Osteoblast (primary cell): ENCODE measurements at regions not wholly inside any gene's neighbourhood (a gene's known extent, or its start where the extent isn't known, plus 50 kb on each side); places are given as distances from the start of the nearest gene placed in this dataset.

ENCODE experiments used
- DNase-seq: peaks from one replicate; pipeline ENCODE4 v3.0.0; 2011; ENCODE audit warnings: low spot score, mixed read lengths; ENCODE audit not compliant: insufficient read length; ENCODE audit errors: missing footprints
- H2AFZ ChIP-seq: 2 replicates; pipeline ENCODE4 v1.6.0; 2011; ENCODE audit warnings: mild to moderate bottlenecking, low read length
- H3K27ac ChIP-seq: 2 replicates; pipeline ENCODE4 v1.5.1; 2011; ENCODE audit warnings: mild to moderate bottlenecking, low read depth, low read length, moderate library complexity
- H3K27me3 ChIP-seq: 2 replicates; pipeline ENCODE4 v1.6.0; 2012; ENCODE audit warnings: mild to moderate bottlenecking, control low read depth, inconsistent platforms, low read length, moderate library complexity; ENCODE audit not compliant: insufficient read depth
- H3K36me3 ChIP-seq: 2 replicates; pipeline ENCODE4 v1.5.1; 2011; ENCODE audit warnings: mild to moderate bottlenecking, low read length, control low read depth, moderate library complexity; ENCODE audit not compliant: insufficient read depth
- H3K4me1 ChIP-seq: 2 replicates; pipeline ENCODE4 v1.5.1; 2011; ENCODE audit warnings: mild to moderate bottlenecking, low read length, control low read depth, moderate library complexity; ENCODE audit not compliant: insufficient read depth
- H3K4me2 ChIP-seq: 2 replicates; pipeline ENCODE4 v1.6.0; 2011; ENCODE audit warnings: mild to moderate bottlenecking, low read length; ENCODE audit not compliant: insufficient read depth
- H3K4me3 ChIP-seq: fragments of 200-600 bp; sonication (generic); 3 replicates; pipeline ENCODE4 v1.5.1; 2012; ENCODE audit warnings: mild to moderate bottlenecking, low read length, inconsistent platforms; ENCODE audit not compliant: insufficient read depth
- H3K79me2 ChIP-seq: 2 replicates; pipeline ENCODE4 v1.6.0; 2012; ENCODE audit warnings: mild to moderate bottlenecking, low read length, control low read depth, inconsistent platforms; ENCODE audit not compliant: insufficient read depth
- H3K9me3 ChIP-seq: 2 replicates; pipeline ENCODE4 v1.5.1; 2011; ENCODE audit warnings: low read depth, low read length, control low read depth
- H4K20me1 ChIP-seq: 2 replicates; pipeline ENCODE4 v1.6.0; 2012; ENCODE audit warnings: mild to moderate bottlenecking, low read length, control low read depth; ENCODE audit not compliant: insufficient read depth
- CTCF ChIP-seq: IDR thresholded peaks from 2 replicates; pipeline ENCODE4 v1.5.1; 2011; ENCODE audit warnings: mild to moderate bottlenecking, low read depth, low read length, moderate library complexity; ENCODE audit errors: extremely low read depth

- Histone ChIP-seq H3K27me3 (no peaks in the 10 kb centered on the region), H3K4me3 (no peak overlapping the region), H3K79me2 (no peaks in the 10 kb centered on the region), H3K36me3 (no peaks in the 10 kb centered on the region), H3K4me2 (peak overlapping the region; percentile 3), H2AFZ (no peak overlapping the region), H4K20me1 (no peaks in the 10 kb centered on the region), H3K9me3 (no peaks in the 10 kb centered on the region), H3K27ac (peak overlapping the region; percentile 85), H3K4me1 (peaks cover 41% of the 10 kb centered on the region)
- DNase-seq, result peak; percentile 48
- no peak for TF ChIP-seq CTCF
These were observed 53.8 kb upstream of the ATXN3L start for GRCh38 chrX:13373431-13374187.

GRCh38 chrX:13373027-13373426, 53.2 kb upstream of the ATXN3L start:
- TF ChIP-seq CTCF, result no peak
- Histone ChIP-seq H3K4me2 (peak overlapping the region; percentile 3), H3K36me3 (no peaks in the 10 kb centered on the region), H2AFZ (no peak overlapping the region), H3K4me3 (no peak overlapping the region), H4K20me1 (no peaks in the 10 kb centered on the region), H3K27ac (peak overlapping the region; percentile 85), H3K9me3 (no peaks in the 10 kb centered on the region), H3K4me1 (peaks cover 39% of the 10 kb centered on the region), H3K27me3 (no peaks in the 10 kb centered on the region), H3K79me2 (no peaks in the 10 kb centered on the region)
- no peak for DNase-seq

- H4K20me1 ChIP-seq, result no peaks in the 10 kb centered on the region
- H3K27me3 ChIP-seq, result no peaks in the 10 kb centered on the region
- H3K4me2 ChIP-seq, result no peak overlapping the region
- DNase-seq, result no peak
- no peaks in the 10 kb centered on the region for H3K79me2 ChIP-seq
- no peaks in the 10 kb centered on the region for H3K9me3 ChIP-seq
- H3K36me3 ChIP-seq, result no peaks in the 10 kb centered on the region
- TF ChIP-seq CTCF, result no peak
- no peak overlapping the region for H3K4me3 ChIP-seq
- peak overlapping the region; percentile 85 for H3K27ac ChIP-seq
- no peak overlapping the region for H2AFZ ChIP-seq
- H3K4me1 ChIP-seq, result peaks cover 33% of the 10 kb centered on the region
These were observed 52.5 kb upstream of the ATXN3L start for GRCh38 chrX:13372203-13372980.

- no peak for TF ChIP-seq CTCF
- no peaks in the 10 kb centered on the region for H3K36me3 ChIP-seq
- H3K27ac ChIP-seq, result no peak overlapping the region
- H4K20me1 ChIP-seq, result no peaks in the 10 kb centered on the region
- peaks cover 23% of the 10 kb centered on the region for H3K4me1 ChIP-seq
- H3K27me3 ChIP-seq, result no peaks in the 10 kb centered on the region
- no peak overlapping the region for H3K4me3 ChIP-seq
- DNase-seq, result no peak
- no peak overlapping the region for H3K4me2 ChIP-seq
- H3K9me3 ChIP-seq, result no peaks in the 10 kb centered on the region
- H3K79me2 ChIP-seq, result no peaks in the 10 kb centered on the region
- H2AFZ ChIP-seq, result no peak overlapping the region
These were observed 51.3 kb upstream of the ATXN3L start for GRCh38 chrX:13371186-13371585.
